Thymus (tissue), 11 donors: ENCODE measurements at regions not wholly inside any gene's neighbourhood (a gene's known extent, or its start where the extent isn't known, plus 50 kb on each side); places are given as distances from the start of the nearest gene placed in this dataset.
A peak's percentile ranks its signal among the peaks of the same experiment; 100 is the strongest.

ENCODE experiments used
- DNase-seq, 9 donors: peaks; one replicate each; pipeline ENCODE4 v3.0.0-alpha.2; 2013; ENCODE audit warnings: low spot score in 9 of 9, low read depth in 6 of 9, missing footprints in 1 of 9
- H3K27ac ChIP-seq, 2 donors: one replicate each; pipeline ENCODE4 v1.5.1; 2013; ENCODE audit warnings: control low read depth in 1 of 2, low read depth in 1 of 2, low read length in 1 of 2, mild to moderate bottlenecking in 1 of 2, moderate library complexity in 1 of 2
- H3K27me3 ChIP-seq, 2 donors: one replicate each; pipeline ENCODE4 v1.5.1; 2013; ENCODE audit warnings: low read length in 1 of 2; ENCODE audit not compliant: control insufficient read depth in 2 of 2, insufficient read depth in 1 of 2
- H3K36me3 ChIP-seq, 2 donors: one replicate each; pipeline ENCODE4 v1.5.1; 2013; ENCODE audit warnings: low read length in 1 of 2, mild to moderate bottlenecking in 1 of 2, moderate library complexity in 1 of 2; ENCODE audit not compliant: control insufficient read depth in 2 of 2, insufficient read depth in 2 of 2
- H3K4me1 ChIP-seq, 2 donors: one replicate each; pipeline ENCODE4 v1.5.1; 2013; ENCODE audit warnings: low read length in 2 of 2; ENCODE audit not compliant: control insufficient read depth in 2 of 2, insufficient read depth in 2 of 2
- H3K4me3 ChIP-seq, 2 donors: one replicate each; pipeline ENCODE4 v1.5.1; 2013; ENCODE audit warnings: low read length in 2 of 2, control low read depth in 1 of 2, mild to moderate bottlenecking in 1 of 2
- H3K9me3 ChIP-seq, 2 donors: one replicate each; pipeline ENCODE4 v1.5.1; 2013; ENCODE audit warnings: low read length in 1 of 2, mild to moderate bottlenecking in 1 of 2; ENCODE audit not compliant: control insufficient read depth in 2 of 2, insufficient read depth in 1 of 2
- WGBS: extraction: QIAGEN DNeasy Blood & Tissue Kit; methylation state at CpG from one replicate; pipeline ENCODE4 v1.1.7; 2013; 5-methylcytosine and 5-hydroxymethylcytosine counted together
- donor health status: healthy.

GRCh38 chr7:84446991-84447480 lies 252.4 kb upstream of the SEMA3A start:
- WGBS, result 98% methylated on average over 14 of the region's 14 CpGs
- no peak for DNase-seq
- Histone ChIP-seq H3K4me1 (no peaks in the 10 kb centered on the region), H3K4me3 (no peak overlapping the region), H3K9me3 (peaks cover 1 to 15% of the 10 kb centered on the region in 2 donors), H3K27ac (no peak overlapping the region), H3K27me3 (no peaks in the 10 kb centered on the region), H3K36me3 (no peaks in the 10 kb centered on the region)

- no peak overlapping the region for H3K27ac ChIP-seq
- peak in 3 of 9 donors; percentile 2 to 36 (median 12) for DNase-seq
- WGBS, result 87% methylated on average over 5 of the region's 5 CpGs
- no peaks in the 10 kb centered on the region for H3K36me3 ChIP-seq
- no peaks in the 10 kb centered on the region for H3K27me3 ChIP-seq
- no peaks in the 10 kb centered on the region for H3K9me3 ChIP-seq
- no peak overlapping the region for H3K4me3 ChIP-seq
- H3K4me1 ChIP-seq, result no peaks in the 10 kb centered on the region
Observed at GRCh38 chr7:84425702-84426259, 231.2 kb upstream of the SEMA3A start.

GRCh38 chr7:84422790-84423189 lies 228.2 kb upstream of the SEMA3A start:
- H3K9me3 ChIP-seq, result peaks cover 0 to 3% of the 10 kb centered on the region in 2 donors
- DNase-seq, result no peak
- no peaks in the 10 kb centered on the region for H3K36me3 ChIP-seq
- H3K4me3 ChIP-seq, result no peak overlapping the region
- H3K27me3 ChIP-seq, result no peaks in the 10 kb centered on the region
- no peaks in the 10 kb centered on the region for H3K4me1 ChIP-seq
- H3K27ac ChIP-seq, result no peak overlapping the region

DNA sequence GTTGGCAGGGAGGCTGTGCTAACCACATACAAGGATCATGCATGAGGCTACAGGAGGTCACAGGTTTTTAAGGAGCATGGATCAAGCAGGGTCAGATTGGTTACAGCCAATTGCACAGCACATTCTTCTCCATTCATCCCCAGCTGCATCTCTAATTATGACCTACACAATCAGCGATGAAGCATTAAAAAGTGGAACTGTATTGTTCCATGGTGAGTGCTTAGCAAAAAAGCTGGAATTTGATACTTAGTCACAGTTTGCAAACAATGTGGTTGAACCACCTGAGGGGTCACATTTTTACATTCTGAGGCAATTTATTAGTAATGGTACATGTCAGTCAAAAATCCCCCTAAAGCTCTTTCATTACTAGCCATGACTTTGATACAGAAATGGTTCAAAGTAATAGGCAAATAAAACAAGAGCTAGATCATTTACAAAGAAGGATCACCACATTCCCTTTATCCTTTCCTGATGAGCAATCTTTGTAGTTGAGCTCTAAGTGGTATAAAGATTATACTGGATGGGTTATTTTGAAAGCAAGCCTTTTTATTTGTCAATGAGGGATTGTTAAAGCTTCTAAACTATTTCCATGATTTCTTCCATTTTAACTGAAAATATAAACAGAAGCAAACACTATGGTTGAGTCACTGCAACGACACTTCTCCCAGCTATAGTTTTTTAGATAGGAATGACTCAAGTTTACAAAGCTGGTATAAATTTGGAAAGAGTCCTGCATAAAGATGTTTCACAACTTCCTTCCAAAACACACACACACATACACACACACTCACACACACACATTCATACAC lies 217.8 kb upstream of the SEMA3A start:
- H3K9me3 ChIP-seq, result no peaks in the 10 kb centered on the region
- H3K36me3 ChIP-seq, result no peaks in the 10 kb centered on the region
- H3K4me3 ChIP-seq, result no peak overlapping the region
- no peaks in the 10 kb centered on the region for H3K4me1 ChIP-seq
- H3K27ac ChIP-seq, result no peak overlapping the region
- DNase-seq, result no peak
- 91% methylated on average over 2 of the region's 2 CpGs for WGBS
- H3K27me3 ChIP-seq, result no peaks in the 10 kb centered on the region

- no peaks in the 10 kb centered on the region for H3K9me3 ChIP-seq
- no peak overlapping the region for H3K27ac ChIP-seq
- H3K36me3 ChIP-seq, result no peaks in the 10 kb centered on the region
- DNase-seq, result no peak
- no peaks in the 10 kb centered on the region for H3K4me1 ChIP-seq
- 91% methylated on average over 1 of the region's 1 CpG for WGBS
- no peak overlapping the region for H3K4me3 ChIP-seq
- no peaks in the 10 kb centered on the region for H3K27me3 ChIP-seq
Observed at GRCh38 chr7:84399661-84400060, 205.1 kb upstream of the SEMA3A start.

GRCh38 chr7:84394219-84394618 lies 199.6 kb upstream of the SEMA3A start:
- Histone ChIP-seq H3K36me3 (no peaks in the 10 kb centered on the region), H3K4me3 (no peak overlapping the region), H3K9me3 (no peaks in the 10 kb centered on the region), H3K27ac (no peak overlapping the region), H3K4me1 (no peaks in the 10 kb centered on the region), H3K27me3 (no peaks in the 10 kb centered on the region)
- no peak for DNase-seq

DNA sequence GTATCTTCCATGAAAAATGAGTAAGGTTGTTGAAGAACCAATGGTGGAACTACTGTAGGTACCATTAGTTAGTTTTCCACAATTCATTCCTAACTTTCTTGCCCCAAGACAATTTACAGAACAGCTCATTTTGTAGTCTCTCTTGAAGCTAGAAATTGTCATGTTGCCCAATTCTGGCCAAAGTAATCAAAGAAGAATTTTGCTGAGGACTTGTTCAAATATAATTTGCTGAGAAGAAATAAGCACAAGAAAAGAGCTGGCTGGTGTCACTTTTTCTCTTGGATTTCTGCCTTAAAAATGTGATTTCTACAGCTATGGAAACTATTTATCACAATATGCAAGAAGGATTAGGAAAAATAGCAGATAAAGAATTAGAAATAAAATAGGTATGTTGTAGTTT lies 199.2 kb upstream of the SEMA3A start:
- no peak for DNase-seq
- Histone ChIP-seq H3K4me3 (no peak overlapping the region), H3K27ac (no peak overlapping the region)

GRCh38 chr7:84390845-84391244 lies 196.3 kb upstream of the SEMA3A start:
- Histone ChIP-seq H3K27me3 (no peaks in the 10 kb centered on the region), H3K4me1 (no peaks in the 10 kb centered on the region), H3K4me3 (no peak overlapping the region), H3K9me3 (no peaks in the 10 kb centered on the region), H3K27ac (no peak overlapping the region), H3K36me3 (no peaks in the 10 kb centered on the region)
- 94% methylated on average over 3 of the region's 3 CpGs for WGBS
- no peak for DNase-seq

More for the DNA sequence above, 199.2 kb upstream of the SEMA3A start:
- H3K36me3 ChIP-seq, result no peaks in the 10 kb centered on the region
- no peaks in the 10 kb centered on the region for H3K27me3 ChIP-seq
- no peaks in the 10 kb centered on the region for H3K9me3 ChIP-seq
- H3K4me1 ChIP-seq, result no peaks in the 10 kb centered on the region

GRCh38 chr7:84389242-84389641 lies 194.7 kb upstream of the SEMA3A start:
- Histone ChIP-seq H3K4me1 (no peaks in the 10 kb centered on the region), H3K36me3 (no peaks in the 10 kb centered on the region), H3K27ac (no peak overlapping the region), H3K9me3 (no peaks in the 10 kb centered on the region), H3K4me3 (no peak overlapping the region), H3K27me3 (no peaks in the 10 kb centered on the region)
- no peak for DNase-seq
- 19% methylated on average over 4 of the region's 4 CpGs for WGBS
